NCI-H1694 treated with DMSO at 0.1 percent for 48 hours (cell line): ENCODE measurements at regions not wholly inside any gene's neighbourhood (a gene's known extent, or its start where the extent isn't known, plus 50 kb on each side); places are given as distances from the start of the nearest gene placed in this dataset.
A peak's percentile ranks its signal among the peaks of the same experiment; 100 is the strongest.

ENCODE experiments used
- DNase-seq: peaks from one replicate; lab custom pipeline; 2025; lab: John Stamatoyannopoulos, UW

DNA sequence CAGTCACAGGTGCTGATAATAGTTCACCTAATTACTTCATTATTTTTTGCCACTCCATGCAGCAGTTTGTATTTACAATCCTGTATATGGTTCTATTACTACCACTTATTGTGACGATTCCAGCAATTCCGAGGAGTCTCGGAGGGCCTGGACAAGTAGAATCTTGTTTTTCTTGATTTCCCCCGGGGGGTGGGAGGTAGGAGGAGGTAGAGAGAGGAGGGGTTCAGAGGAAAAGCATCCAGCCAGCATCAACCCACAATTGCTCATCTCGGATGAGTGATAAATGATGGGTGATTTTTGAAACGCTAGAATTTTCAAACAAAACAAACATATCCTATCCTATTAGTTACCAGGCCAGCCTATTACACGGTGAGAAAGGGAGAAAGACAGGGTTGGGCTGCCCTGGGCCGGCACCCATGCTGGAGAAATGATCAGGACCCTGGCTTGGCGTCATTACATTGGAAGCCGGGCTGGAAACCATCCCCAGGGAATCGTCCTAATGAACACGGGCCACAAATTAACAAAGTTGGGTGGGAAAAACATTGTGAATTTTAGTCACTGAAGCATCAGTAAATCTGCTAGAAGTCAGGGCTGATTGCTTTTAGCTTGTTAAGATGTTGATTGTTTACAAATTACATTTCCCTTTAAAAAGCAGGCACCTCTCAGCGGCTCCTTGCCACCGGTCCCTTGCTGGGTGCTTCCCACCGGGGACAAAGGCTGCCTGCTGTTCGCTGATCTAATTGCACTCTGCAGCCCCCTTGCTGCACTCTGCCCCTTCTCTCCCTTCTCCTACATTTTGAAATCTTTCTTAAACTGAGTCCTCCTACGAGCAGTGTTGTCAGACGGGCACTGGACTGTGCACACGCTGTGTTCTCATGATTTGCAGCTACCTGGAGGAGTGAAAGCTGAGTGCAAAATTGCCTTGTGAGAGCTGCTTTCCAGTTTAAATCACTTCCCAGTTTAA, 95.5 kb downstream of the FAM204A start:
- no peak for DNase-seq

GRCh38 chr10:118243907-118244306, 98.2 kb downstream of the FAM204A start:
- DNase-seq: no peak

DNA sequence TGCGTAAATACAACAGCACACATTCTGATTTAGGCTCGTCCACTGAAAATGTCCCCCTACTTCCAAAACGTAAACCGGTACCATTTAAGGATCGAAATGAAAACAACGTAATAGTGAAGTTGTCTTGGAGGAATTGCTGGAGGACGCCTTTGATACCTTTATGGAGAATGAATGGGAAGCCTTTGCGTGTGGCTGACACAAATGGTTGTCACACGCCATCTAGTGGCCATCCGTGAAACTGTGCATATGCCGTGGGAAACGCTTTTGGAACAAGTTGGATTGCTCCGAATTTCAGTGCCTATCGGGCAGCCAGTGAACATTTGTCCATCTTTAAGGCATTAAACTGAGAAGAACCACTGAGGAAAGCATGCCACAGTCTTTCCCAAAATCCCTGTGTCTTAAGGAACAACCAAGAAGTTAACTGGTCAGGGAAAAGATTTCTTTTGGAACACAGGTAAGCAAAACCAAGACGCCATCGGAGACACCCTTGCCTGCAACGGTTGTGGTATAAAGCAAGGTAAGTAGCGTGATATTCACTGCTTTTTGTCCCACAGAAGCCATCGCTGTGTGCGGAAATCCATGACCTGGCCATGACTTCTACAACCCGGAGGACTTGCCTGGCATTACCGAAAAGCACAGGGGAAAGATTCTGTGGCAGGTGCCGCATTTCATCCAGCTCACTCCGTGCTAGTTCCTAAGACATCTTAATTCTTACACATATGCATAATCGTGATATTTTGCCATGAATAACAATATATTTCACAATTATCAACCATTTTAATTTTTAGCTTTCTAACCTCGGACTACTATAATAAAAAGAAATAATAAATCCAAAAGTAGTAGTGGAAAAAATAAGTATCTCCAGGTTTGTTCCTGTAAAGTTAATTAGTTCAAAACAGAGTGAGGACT, 100.6 kb downstream of the FAM204A start:
- DNase-seq: peak; percentile 41

- DNase-seq: no peak
Observed at GRCh38 chr10:118239236-118239630, 102.9 kb downstream of the FAM204A start.

GRCh38 chr10:118238573-118239235, 103.4 kb downstream of the FAM204A start:
- DNase-seq: no peak

GRCh38 chr10:118237930-118238329, 104.2 kb downstream of the FAM204A start:
- no peak for DNase-seq

GRCh38 chr10:118234683-118235082, 107.4 kb downstream of the FAM204A start:
- no peak for DNase-seq

- DNase-seq: no peak
Observed at GRCh38 chr10:118220346-118220850, 121.7 kb downstream of the FAM204A start.

GRCh38 chr10:118218562-118218961, 123.6 kb downstream of the FAM204A start:
- no peak for DNase-seq

- no peak for DNase-seq
Observed at GRCh38 chr10:118216571-118217170, 125.5 kb downstream of the FAM204A start.

GRCh38 chr10:118216020-118216419, 126.1 kb downstream of the FAM204A start:
- no peak for DNase-seq

DNA sequence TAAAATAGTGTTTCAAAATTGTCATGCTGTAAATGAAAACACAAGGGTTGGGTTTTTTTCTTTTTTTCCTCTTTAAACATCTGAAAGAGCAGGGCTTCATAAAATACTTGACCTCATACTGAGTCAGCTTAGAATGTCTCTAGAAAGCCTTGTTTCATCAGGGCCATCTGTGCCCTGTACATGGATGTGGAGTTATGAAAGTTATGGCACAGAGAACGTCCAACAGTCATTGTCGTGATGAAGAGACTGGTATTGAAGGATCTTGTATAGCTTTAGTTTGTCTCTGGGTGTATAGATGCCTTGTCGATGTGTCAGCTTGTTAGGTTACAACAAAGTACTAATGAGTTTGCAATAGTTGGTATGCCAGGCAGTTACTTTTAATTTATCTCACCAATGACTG, 127.3 kb downstream of the FAM204A start:
- DNase-seq: no peak

DNA sequence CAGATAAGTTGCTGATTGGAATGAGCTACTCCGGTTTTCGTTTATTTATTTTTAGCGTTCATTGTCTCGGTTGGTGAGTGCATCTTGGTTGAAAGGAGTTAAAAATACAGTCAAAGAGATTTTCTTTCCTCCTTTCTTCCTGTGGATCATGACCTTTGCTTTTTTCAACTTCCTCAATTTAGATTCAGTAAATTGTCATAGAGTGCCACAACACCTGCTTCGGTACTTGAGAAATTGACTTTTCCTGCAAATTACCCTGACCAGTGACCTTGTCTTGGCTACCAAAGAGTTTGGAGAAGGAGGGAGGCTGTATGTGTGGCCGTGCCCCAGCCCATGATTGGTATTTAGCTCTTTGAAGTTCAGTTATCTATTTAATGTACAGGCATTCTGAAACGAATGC, 128.7 kb downstream of the FAM204A start:
- no peak for DNase-seq

DNA sequence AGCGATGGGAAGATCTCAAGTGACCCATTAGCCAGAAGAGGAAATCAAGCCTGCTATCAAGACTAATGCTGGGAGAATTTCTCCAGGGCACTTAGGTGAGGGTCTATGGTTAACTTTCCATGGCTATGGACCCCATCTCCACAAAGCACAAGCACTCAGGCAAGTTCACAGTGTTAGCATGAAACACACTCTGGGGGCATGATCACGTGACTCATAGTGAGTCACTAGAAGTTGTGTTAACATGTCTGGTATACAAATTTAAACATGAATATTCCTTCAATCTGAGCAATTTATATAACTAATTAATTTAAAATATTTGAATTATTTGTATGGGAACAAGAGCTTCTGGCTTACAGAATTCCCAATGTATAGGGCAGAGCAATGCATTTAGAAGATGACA, 131.8 kb downstream of the FAM204A start:
- DNase-seq: no peak

- no peak for DNase-seq
Observed at GRCh38 chr10:118209215-118209614, 132.9 kb downstream of the FAM204A start.

DNA sequence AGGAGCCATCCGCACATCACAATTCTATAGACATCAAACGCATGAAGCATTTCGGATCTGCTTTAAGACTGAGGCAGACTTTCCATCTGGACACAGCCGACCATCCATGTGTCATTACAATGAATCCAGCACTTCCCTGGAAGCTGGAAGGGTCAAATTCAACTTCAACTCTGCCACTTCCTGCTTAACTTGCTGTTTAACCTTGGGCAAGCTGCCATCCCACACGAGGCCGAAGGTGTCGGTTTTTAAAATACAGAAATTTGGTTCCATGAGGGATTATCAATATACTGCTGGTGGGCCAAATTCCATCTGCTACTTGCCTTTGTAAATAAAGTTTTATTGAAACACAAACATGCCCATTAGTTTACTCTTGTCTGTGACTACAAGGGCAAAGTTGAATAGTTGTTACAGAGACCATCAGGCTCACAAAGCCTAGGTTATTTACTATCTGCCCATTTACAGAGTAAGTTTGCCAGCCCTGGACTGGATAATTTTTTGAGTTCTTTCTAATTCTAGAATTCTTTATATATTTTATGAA, 134.6 kb downstream of the FAM204A start:
- DNase-seq: no peak

DNA sequence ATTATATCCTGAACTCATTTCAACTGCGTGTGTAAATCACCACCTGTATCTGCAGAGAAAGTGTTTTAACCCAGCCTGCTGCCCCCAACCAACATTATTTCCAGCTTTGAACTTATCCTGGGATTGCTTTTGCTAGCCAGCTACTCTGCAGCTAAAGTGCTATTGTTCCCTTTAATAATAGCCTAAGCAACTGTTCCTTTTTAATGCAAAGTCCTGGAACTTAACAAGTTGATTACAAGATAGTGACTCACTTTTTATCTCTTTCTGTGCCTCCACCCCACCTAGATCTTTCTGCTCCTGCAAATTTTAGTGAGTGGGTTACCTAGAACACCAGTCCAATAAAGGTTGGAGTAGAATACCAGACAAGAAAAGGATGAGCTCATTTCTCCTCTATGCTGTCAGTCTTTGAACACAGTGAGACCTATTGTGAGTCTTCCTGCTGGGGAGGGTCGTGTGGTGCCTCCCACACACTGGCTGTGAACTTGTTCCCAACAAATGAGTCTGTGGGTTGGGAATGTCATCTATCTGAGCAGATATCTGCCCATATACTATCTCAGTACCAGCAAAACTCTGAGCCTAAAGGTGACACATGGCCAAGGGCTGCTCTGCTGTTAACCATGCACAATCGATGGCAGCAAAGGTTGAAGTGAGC, 137.7 kb downstream of the FAM204A start:
- no peak for DNase-seq

- no peak for DNase-seq
Observed at GRCh38 chr10:118203461-118203860, 138.7 kb downstream of the FAM204A start.

DNA sequence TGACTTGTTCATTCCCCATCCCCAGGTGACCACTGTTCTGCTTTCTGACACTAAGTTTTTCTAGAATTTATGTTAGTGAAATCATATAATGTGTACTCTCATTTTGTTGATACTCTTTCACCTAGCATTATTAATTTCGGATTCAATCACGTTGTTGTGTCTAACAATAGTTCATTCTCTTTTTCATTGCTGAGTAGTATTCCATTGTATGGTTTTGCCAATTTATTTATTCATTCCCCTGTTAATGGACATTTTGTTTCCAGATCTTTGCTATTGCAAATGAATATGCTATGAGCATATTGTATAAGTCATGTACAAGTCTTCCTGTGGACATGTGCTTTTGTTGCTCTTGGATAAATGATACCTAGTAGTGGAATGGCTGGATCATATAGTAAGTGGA, 146.4 kb downstream of the FAM204A start:
- DNase-seq: no peak

DNA sequence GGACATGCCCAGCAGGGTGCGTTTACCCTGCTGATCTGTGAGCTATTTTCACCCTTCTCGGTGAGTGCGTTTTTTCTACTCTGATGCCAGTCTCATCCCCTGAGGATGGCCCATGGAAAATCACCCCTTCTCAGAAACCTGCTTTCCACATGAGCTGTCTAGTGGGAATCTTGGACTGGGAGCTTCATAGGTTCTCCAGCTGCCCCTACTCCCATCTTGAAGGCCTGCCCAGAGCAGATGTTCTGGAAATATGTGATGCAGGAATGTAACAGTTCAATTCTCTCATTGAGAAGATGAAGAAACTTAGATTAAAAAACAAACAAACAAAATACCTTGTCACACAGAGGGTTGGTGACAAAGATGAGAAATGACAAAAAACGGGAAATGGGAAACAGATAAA, 146.9 kb upstream of the RAB11FIP2 start:
- no peak for DNase-seq

- no peak for DNase-seq
Observed at GRCh38 chr10:118181021-118181420, 134.3 kb upstream of the RAB11FIP2 start.
